Left hindlimb (tissue), 1 donor: ENCODE measurements at regions not wholly inside any gene's neighbourhood (a gene's known extent, or its start where the extent isn't known, plus 50 kb on each side); places are given as distances from the start of the nearest gene placed in this dataset.
"Not testable (repeated sequence)": the region's sequence is repeated elsewhere in the genome, so short reads cannot be mapped to it uniquely, and the experiment has no call there.

Source experiments
- DNase-seq: peaks from one replicate; pipeline ENCODE4 v3.0.0-alpha.2; 2018

- no peak for DNase-seq
Measured at GRCh38 chr7:109335951-109336350, 766.3 kb downstream of the DNAJB9 start.

- no peak for DNase-seq
Measured at GRCh38 chr7:109336531-109336930, 766.9 kb downstream of the DNAJB9 start.

GRCh38 chr7:109343678-109344077 lies 774.0 kb downstream of the DNAJB9 start:
- DNase-seq, result no peak

GRCh38 chr7:109351493-109351892 lies 781.8 kb downstream of the DNAJB9 start:
- no peak for DNase-seq

- no peak for DNase-seq
Measured at GRCh38 chr7:109354000-109354399, 784.3 kb downstream of the DNAJB9 start.

GRCh38 chr7:109354552-109354951 lies 784.9 kb downstream of the DNAJB9 start:
- no peak for DNase-seq

GRCh38 chr7:109375823-109376222 lies 806.1 kb downstream of the DNAJB9 start:
- no peak for DNase-seq

GRCh38 chr7:109376576-109376975 lies 806.9 kb downstream of the DNAJB9 start:
- DNase-seq, result no peak

- DNase-seq, result no peak
Measured at GRCh38 chr7:109377076-109377884, 807.6 kb downstream of the DNAJB9 start.

- no peak for DNase-seq
Measured at GRCh38 chr7:109386959-109387358, 817.3 kb downstream of the DNAJB9 start.

- no peak for DNase-seq
Measured at GRCh38 chr7:109387530-109387929, 817.9 kb downstream of the DNAJB9 start.

- DNase-seq, result no peak
Measured at GRCh38 chr7:109391240-109391639, 821.6 kb downstream of the DNAJB9 start.

GRCh38 chr7:109402107-109402506 lies 832.4 kb downstream of the DNAJB9 start:
- DNase-seq, result no peak

- DNase-seq, result no peak
Measured at GRCh38 chr7:109407756-109408155, 838.1 kb downstream of the DNAJB9 start.

- DNase-seq, result no peak
Measured at GRCh38 chr7:109437957-109438356, 868.3 kb downstream of the DNAJB9 start.

GRCh38 chr7:109449760-109450159 lies 880.1 kb downstream of the DNAJB9 start:
- DNase-seq, result no peak

GRCh38 chr7:109456116-109456515 lies 886.4 kb downstream of the DNAJB9 start:
- DNase-seq, result no peak

GRCh38 chr7:109460296-109460695 lies 890.6 kb downstream of the DNAJB9 start:
- no peak for DNase-seq

GRCh38 chr7:109462171-109462570 lies 892.5 kb downstream of the DNAJB9 start:
- no peak for DNase-seq

GRCh38 chr7:109467729-109468128 lies 898.1 kb downstream of the DNAJB9 start:
- DNase-seq, result not testable (repeated sequence)

- no peak for DNase-seq
Measured at GRCh38 chr7:109473172-109473571, 903.5 kb downstream of the DNAJB9 start.

GRCh38 chr7:109476409-109476808 lies 906.7 kb downstream of the DNAJB9 start:
- no peak for DNase-seq

- DNase-seq, result no peak
Measured at GRCh38 chr7:109479388-109479787, 909.7 kb downstream of the DNAJB9 start.

GRCh38 chr7:109490607-109491006 lies 920.9 kb downstream of the DNAJB9 start:
- DNase-seq, result not testable (repeated sequence)

GRCh38 chr7:109497053-109497452 lies 927.4 kb downstream of the DNAJB9 start:
- no peak for DNase-seq
